ENCODE measurements at regions not wholly inside any gene's neighbourhood (a gene's known extent, or its start where the extent isn't known, plus 50 kb on each side); places are given as distances from the start of the nearest gene placed in this dataset.
"Not testable (repeated sequence)": the region's sequence is repeated elsewhere in the genome, so short reads cannot be mapped to it uniquely, and the experiment has no call there.

DNA sequence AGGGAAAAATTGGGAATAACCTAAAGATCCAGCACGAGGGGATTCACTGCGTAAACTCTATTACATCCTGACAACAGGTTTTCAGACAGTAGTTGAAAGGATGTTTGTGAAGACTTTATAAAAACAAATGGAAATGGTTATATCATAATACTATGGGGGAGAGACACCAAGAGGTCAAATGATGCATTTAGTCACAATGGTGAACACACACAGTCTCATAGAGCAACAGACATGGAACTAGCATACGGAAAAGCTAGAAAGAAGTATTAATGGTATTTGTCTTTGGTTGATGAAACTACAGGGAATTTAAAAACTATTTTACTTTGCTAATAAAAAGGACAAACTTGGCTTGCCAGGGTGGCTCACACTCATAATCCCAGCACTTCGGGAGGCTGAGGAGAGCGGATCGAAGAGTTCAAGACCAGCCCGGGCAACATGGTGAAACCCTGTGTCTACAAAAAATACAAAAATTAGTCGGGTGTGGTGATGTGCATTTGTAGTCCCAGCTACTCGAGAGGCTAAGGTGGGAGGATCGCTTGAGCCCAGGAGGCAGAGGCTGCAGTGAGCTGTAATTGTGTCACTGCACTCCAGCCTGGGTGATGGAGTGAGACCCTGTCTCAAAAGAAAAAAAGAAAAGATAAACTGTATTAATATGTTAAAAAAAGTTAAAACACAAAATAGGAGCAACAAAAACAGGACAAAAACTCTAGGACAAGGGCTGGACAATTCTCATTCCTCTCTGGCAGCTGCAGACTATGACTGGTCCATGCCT is 94.8 kb downstream of the MYCN start:
- no peak for ATAC-seq
- intact Hi-C loops (cut with DNase I), result no loop called here
- no peak for DNase-seq

DNA sequence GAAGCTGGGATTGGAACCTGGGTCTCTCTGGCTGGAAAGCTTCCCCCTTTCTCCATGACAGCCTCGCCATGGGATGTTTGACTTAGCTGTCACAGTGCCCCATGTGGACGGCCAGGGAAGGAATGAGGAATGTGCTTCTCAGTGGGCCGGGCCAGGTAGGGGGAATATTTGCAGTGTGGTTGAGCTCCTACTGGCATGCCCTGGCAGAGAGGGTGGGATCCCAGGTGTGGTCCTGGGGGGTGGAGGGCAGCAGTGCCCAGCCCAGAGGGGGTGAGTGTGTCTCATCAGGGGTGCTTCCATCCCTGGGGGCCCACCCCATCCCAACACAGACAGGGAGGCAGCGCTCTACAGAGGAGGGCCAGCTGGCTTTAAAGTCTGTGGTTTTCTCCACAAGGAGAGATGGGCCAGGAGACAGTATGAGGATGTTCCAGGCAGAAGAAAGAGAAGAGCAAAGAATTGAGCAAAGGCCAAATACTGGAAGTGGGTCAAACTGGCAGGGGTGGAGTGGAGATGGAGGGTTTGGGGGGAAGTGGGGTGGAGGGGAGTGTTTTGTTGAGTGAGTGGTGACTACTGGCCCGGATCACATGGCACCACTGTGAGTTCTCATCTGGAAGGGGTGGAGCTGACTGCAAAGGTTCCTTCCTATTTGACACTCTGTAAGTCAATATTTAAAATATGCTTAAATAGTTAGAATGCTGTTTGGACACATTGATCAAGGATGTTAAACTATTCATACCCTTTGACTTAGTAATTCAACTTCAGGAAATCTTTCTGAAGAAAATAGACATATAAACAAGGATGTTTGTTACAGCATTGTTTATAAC is 94.0 kb downstream of the MYCN start:
- intact Hi-C loops (cut with DNase I), result no loop called here
- DNase-seq (no peak), ATAC-seq (no peak)

DNA sequence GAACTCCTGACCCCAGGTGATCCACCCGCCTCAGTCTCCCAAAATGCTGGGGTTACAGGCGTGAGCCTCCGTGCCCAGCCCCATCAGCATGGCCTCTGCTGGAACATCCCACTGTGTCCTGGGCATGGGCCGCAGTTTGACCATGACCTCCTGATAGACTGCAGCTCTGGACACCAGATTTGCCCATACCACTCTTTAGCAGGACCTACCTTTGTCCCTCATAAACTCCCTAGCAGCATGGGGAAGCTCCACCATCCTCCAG is 92.6 kb downstream of the MYCN start:
- no peak for ATAC-seq
- intact Hi-C loops (cut with DNase I), result no loop called here
- DNase-seq, result no peak

DNA sequence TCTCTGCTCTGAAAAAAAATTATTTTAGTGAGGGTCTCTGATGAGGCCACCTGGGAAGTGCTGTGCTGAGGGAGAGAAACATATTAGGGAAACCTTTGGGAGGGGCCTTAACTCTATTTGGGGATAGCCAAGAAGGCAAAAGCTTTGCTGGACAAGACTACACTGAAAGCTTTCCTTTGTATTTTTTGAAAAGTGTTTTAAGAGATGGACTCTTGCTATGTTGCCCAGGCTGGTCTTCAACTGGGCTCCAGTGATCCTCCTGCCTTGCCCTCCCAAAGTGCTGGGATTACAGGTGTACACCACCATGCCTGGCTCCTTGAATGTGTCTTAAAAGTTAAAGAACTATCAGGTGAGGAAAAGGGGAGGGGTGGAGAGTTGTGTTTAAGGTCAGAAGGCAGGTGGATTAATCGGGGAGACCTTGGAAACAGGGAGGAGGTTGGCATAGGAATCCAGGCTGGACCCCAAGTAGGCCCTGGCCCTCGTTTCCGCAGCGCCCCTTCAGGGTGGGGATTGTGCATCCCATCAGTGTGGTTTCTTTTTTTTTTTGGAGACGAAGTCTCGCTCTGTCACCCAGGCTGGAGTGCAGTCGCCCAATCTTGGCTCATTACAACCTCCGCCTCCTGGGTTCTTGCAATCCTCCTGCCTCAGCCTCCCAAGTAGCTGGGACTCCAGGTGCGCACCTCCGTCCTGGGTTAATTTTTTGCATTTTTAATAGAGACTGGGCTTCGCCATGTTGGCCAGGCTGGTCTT is 92.1 kb downstream of the MYCN start:
- DNase-seq (no peak), ATAC-seq (no peak)
- intact Hi-C loops (cut with DNase I), result no loop called here

DNA sequence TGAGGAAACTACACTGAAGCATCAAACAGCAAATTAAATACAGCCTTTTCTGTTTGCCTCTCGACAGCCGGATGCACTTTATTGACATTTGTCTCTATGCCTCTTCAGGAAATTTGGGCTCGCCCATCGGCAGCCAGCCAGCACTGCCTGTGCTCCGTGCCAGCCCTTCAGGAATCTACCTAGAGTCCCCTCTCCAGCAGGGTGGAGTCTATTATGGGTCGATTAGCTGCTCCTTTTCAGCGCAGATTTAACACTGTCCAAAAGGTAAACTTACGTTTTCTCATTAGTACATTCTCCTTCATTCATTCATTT is 91.5 kb downstream of the MYCN start:
- intact Hi-C loops (cut with DNase I), result no loop called here
- DNase-seq (no peak), ATAC-seq (no peak)

DNA sequence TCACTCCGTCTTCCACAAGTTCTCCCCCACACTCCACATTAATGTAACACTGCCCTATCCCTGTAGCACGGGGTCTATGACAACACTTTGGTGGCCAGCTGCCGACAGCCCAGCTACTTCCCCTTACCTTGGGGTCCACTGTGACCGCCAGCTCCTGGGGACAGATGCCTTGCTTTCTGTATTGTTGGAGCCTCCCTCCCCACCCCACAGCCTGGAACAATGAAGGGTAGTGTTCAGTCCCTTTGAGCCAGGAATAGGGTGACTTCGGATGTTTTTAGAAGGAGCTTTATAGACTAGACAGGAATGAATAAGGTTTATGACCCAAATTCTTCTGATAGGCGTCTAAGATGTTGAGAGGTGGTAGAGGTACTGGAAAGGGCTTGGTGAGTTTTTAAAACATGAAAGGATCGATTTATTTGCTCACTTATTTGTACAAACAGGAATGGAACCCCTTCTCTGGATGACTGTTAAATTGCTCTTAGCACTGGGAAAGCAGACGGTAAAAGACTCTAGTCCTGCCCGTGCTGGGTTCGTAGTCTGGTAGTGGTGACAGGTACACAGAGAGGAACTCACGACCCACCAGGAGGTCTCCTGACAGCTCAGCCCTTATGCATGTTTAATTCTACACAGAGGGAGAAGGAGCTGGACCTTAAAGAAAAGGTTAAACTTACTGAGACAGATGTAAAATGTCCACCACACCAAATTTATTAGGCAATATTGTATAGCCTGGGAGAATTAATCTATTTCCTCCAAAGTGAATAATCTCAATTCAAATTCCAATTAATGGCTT is 90.9 kb downstream of the MYCN start:
- intact Hi-C loops (cut with DNase I), result no loop called here
- ATAC-seq (no peak), DNase-seq (no peak)

DNA sequence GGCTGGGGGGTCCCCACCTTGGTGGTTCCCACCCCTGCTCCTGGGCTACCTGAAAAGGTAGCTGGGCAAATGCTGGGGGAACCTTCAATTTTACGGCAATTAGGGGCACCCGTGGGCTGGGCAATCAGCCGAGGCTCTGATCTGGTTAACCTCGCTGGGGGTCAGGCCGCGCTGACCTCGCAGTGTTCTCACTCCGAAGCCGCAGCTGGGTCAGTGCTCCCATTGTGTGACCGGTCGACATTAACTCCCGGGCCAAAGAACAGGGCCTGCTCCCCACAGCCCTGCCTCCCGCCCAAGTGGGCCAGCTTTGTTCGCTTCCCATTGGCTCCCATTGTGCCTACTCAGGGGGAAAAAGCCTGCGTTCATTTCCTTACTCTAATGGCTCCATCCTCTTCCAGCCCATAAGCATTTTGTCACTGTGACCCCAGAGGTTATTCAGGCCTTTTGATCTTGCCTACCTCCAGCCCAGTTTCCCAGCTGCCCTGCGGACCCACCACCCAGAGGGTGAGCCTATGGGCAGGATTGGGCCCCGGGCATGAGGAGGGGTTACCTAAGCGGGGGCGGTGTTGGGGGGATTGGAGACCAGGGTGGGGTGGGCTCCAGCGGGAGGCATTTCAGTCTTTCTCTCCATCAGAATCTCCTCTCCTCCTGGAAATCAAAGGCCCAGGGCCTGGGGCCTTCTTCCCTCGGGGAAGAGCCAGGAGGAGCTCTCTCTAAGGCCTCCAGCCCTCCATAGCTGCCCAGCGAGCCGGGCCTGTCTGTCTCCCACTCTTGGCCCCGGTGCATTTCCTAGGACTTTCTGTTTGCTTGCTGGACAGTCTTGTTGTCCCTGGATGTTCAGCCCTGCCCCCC is 90.1 kb downstream of the MYCN start:
- intact Hi-C loops (cut with DNase I), result no loop called here
- DNase-seq (no peak), ATAC-seq (no peak)

DNA sequence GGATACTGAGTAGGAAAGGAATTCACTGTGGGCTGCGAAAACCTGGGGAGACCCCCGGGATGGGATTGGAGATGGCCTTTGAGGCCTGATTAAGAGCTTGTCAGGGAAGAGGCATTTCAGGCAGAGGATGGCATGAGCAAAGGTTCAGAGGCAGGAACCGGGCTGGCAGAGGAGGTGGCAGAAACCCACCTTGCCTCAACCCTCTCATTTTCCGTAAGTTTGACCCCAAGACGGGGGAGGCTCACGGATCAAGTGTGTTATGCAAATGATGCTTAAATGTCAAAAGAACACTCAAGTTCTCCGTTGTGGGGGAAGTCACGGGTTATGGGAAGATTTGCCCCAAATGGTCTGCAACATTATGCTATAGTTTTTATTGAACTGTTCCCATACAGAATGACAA is 88.3 kb downstream of the MYCN start:
- intact Hi-C loops (cut with DNase I), result no loop called here
- ATAC-seq, result no peak

DNA sequence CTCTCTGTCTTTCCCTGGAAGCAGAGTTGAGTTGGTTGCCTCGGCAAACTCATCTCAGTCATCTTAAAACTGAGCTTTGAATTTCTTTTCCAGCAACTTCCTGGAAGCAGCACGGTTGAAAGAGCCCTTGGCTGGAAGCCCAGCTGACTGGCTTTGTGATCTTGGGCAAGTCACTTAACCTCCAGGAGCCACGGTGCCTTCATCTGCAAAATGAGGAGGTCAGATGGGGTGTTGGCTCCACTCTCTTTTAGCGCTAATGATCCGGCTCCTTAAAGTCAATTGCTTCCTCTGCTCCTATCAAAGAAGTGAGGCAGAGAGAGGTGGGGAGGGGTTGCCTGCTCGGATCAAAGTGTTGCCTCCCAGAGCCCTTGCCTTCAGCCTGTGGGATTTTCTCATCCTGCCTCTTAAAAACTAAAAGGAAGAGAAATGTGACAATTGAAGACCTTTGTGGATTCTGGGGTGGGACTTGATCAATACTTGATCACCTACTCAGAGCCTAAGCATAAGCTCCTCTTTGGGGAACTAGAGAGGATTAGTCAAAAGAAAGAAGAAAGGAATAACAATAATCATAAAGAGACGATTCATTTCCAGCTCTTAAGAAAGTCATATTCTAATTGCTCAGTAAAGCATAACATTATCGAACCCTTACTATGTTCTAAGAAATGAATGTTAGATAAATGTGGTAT is 86.6 kb downstream of the MYCN start:
- intact Hi-C loops (cut with DNase I), result no loop called here
- DNase-seq, result no peak
- ATAC-seq, result no peak

More for the DNA sequence above, 88.3 kb downstream of the MYCN start:
- DNase-seq, result no peak

DNA sequence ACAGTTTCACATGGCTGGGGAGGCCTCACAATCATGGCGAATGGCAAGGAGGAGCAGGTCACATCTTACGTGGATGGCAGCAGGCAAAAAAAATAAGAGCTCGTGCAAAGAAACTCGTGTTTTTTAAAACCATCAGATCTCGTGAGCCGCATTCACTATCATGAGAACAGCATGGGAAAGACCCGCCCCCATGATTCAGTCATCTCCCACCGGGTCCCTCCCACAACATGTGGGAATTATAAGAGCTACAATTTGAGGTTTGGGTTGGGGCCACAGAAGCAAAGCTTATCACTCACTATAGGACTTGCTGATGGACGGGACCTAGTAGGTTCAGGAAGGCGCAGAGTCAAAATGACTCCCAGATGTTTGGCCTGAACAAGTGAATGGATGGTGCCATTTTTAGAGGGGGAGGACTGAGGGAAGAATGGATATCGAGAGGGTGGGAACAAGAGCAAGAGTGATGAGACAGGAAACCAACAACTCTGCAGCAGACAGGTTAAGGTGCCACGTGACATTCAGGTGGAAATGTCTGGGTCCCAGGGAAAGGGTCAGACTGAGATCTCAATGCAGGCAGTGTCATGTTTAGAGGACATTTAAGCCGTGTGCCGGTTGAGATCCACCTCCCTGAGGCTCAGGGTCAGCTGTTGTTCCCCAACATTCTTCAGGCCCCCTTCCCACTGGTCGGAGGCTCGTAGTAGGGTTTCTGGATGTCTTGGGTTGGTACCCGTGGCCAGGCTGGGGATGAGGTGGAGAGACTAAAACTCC is 85.7 kb downstream of the MYCN start:
- ATAC-seq, result no peak
- DNase-seq, result no peak
- intact Hi-C loops (cut with DNase I), result no loop called here

DNA sequence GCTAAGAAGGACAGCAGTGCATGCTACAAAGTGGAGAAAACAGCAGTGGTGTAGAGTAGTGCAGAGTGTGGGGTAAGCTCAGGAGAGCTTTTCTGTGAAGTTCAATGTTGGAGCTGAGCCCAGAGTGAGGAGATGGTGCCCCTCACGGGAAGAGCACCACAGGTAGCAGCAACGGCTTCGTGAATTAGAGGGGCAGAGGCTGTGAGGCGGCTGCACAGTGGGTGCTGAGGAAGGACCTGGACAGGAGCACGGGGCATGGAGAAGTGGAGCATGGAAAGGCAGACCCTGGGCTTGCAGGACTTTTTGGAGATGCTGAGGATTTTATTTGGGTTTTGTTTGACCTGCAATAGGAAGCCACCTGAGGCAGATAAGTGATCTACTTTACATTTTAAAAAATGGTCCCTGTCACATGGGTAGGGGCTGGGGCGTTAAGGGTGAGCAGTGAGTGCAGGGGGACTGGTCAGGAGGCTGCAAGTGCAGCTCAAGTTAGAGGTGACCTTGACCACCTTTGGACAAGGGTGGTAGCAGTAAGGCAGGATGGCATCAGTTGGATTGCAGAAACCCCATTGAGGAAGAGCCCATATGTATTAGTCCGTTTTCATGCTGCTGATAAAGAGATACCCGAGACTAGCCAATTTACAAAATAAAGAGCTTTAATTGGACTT is 85.0 kb downstream of the MYCN start:
- intact Hi-C loops (cut with DNase I), result no loop called here
- DNase-seq (no peak), ATAC-seq (no peak)

DNA sequence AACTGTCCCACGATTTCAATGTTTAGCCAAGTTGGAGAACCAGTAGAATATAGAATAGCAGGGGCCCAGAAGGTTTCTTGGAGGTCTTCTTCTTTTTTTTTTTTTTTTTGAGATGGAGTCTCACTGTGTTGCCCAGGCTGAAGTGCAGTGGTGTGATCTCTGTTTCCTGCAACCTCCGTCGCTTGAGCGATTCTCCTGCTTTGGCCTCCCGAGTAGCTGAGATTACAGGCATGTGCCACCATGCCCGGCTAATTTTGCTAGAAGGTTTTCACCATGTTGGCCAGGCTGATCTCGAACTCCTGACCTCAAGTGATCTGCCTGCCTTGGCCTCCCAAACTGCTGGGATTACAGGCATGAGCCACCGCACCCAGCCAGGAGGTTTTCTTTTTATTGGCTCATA is 84.3 kb downstream of the MYCN start:
- ATAC-seq; intact Hi-C loops (cut with DNase I): not testable (repeated sequence)

DNA sequence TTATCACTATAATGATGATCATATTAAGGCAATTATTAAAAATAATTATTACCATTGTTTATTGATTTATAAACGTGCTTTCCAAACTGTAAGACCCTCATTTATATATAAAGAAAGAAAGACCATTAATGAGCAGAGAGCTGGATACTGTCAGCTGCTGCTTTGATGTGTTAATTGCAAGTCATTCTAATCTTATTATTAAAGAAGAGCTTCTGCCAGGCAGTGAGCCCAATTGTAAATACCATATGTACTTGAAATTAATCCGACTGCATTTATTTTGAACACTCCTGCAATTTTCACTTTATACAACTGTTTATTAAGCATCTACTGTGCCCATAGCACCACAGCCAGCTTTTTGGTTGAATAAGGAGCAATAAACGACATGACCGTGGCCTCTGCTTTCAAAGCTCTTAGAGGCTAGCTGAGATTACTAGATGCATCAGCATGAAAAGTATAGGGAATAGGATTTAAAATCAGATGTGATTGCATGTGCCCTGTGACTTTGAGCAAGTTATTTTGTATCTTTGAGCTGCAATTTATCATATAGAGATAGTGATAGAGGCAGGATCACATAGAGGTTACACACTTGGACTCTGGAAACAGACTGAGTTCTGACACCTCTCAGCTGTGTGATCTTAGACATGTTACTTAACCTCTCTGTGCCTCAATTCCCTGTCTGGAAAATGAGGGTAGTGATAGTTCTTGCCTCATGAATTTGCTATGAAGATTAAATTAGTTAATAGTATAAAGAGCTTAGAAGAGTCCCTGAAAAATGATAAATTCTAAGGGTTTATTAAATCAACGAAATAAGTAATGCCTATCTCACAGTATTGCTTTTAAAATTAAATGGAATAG is 83.4 kb downstream of the MYCN start:
- ATAC-seq, result no peak
- no peak for DNase-seq

More for the DNA sequence above, 84.3 kb downstream of the MYCN start:
- DNase-seq, result not testable (repeated sequence)

DNA sequence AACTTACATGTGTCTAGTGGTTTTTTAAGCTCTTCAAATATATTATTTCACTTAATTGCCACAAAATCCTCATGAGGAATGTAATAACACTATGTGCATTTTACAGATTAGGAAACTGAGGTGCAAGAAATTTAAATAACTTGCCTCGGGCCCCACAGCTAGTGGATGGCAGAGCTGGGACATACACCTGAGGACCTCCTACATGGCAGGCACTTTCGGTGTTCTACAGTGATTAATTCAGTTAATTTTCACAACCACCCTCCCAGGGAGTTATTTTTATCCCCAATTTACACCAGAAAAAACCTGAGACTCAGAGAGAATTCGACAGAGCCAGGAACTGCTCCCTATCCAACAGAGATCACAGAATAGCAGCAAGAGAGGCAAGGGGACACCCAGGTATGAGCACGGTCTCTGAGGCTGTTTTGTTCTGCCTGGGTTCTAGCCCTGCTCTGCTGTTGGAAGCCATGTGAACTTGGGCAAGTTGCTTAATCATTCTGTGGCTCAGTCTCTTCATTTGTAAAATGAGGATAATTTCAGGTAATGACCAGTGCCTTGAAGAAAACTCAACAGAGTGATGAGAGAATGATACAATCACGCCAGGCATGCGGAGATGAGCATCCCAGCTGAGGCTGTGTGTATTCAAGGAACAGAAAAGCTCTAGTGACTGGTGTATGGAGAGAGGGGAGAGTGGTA is 82.3 kb downstream of the MYCN start:
- intact Hi-C loops (cut with DNase I), result no loop called here
- ATAC-seq (no peak), DNase-seq (no peak)

More for the DNA sequence above, 83.4 kb downstream of the MYCN start:
- intact Hi-C loops (cut with DNase I), result no loop called here

DNA sequence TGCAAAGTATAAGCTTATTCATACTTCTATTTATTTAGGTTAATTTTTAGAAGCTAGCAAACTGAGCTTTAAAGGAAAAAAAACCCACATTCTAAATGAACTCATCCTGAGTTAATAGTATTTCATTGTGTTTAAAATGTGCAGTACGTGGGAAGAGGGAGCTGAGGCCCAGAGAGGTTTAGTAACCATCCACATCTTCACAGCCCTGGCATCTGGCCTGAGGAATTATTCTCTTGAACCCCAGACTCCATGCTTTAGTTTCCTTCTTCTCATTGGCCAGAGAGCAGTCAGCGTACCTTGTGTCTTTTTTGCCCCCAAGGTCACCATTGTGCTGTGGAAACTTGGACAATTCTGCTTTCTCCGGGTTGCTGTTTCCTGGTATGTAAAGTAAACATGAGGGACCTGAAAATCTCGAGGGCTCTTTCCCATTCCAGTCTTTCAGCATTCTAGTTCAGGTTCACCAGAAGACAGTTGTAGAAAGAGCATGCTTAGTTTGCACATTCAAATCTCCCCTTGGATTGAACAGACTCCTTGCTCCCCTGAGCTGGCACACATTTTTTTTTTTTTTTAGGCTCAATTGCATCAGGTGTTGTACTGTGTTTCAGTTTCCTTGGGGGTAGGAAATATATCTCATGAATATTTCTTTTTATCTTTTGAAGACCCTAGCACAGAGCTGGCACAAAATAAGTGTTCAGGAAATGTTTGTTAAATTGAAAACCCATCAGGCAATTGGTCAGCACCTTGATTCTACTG is 81.4 kb downstream of the MYCN start:
- intact Hi-C loops (cut with DNase I), result no loop called here
- no peak for ATAC-seq
- no peak for DNase-seq

Data from left cardiac atrium (tissue), 4 donors.